ENCODE measurements at regions not wholly inside any gene's neighbourhood (a gene's known extent, or its start where the extent isn't known, plus 50 kb on each side); places are given as distances from the start of the nearest gene placed in this dataset.

GRCh38 chr6:47360388-47360787 is 50.7 kb upstream of the TNFRSF21 start:
- no peak for DNase-seq (ENCODE audit: low read depth in 2 of 2)

- DNase-seq (ENCODE audit: low read depth in 2 of 2): no peak
Observed at GRCh38 chr6:47362857-47363461, 53.3 kb upstream of the TNFRSF21 start.

DNA sequence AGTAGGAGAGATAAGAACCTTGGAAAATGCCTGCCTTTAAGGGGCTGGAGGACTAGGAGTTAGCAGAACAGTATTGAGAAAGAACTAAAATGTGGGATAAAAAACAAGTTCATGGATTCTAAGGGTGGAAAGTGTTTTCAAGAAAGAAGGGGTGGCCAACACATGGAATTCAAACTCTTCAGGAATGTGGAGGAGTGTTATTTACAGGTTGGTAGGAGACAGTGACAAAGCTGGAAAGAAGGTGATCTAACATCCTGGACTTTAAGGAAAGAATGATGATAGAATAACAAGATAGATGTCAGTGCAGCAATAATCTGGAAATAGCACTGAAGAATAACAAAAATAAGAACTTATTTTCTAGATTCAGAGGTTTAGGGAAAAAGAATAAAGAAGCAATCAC is 54.0 kb upstream of the TNFRSF21 start:
- no peak for DNase-seq (ENCODE audit: low read depth in 2 of 2)

GRCh38 chr6:47366335-47366890 is 56.7 kb upstream of the TNFRSF21 start:
- DNase-seq (ENCODE audit: low read depth in 2 of 2): no peak

DNA sequence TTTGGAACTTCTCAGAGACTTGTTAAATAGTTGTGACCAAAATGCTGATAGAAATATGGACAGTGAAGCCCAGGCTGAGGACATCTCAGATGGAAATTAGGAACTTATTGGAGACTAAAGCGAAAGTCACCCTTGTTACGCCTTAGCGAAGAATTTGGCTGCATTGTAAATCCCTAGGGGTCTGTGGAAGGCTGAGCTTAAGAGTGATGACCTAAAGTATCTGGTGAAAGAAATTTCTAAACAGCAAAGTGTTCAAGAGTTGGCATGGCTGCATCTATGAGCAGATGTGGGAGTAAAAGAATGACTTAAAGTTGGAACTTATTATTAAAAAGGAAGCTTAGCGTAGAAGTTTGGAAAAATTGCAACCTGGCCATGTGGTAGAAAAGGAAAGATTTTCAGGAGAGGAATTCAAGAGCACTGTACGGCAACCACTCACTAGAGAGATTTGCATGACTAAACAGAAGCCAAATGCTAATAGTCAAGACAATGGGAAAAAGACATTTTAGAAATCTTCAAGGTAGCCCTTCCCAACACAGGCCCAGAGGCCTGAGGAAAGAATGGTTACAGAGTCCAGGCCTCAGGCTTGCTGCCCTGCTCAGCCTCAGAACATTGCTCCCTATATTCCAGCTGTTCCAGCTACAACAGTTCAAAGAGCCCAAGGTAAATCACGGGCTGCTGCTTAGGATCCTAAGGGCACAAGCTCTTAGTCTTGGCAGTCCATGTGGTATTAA is 61.6 kb upstream of the TNFRSF21 start:
- DNase-seq (ENCODE audit: low read depth in 2 of 2): no peak

DNA sequence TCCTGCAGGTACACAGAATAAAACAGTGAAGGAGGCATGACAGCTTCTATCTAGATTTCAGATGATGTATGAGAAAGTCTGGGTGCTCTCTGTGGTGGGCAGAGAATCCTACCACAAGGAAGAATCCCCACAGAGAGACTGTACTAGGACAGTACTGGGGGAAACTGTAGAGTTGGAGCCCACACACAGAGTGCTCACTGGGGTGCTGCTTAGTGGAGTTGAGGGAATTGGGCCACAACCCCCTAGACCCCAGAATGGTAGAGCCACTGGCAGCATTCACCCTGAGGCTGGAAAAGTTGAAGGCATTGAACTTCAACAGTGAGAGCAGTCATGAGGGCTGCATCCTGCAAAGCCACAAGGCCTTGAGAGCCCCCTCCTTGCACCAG is 62.2 kb upstream of the TNFRSF21 start:
- DNase-seq (ENCODE audit: low read depth in 2 of 2): no peak

GRCh38 chr6:47372318-47372717 is 62.6 kb upstream of the TNFRSF21 start:
- no peak for DNase-seq (ENCODE audit: low read depth in 2 of 2)

DNA sequence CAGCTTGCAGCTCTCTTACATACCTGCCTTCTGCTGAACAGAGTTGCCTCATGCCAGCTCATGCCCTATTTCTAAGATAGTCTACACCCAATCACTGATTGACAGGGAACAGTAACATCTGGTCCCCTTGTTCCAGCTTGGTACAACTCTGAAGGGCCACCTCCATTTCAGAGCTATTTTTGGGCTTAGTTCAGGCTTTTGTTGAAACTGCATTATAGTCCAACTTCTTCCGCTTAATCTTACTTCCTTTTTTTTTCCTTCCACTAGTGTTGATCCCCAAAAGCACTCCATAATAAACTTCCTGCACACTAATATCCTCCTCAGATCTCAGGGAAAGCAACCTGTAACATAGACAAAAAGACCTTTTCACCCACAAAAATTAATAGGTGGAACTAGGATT is 65.7 kb upstream of the TNFRSF21 start:
- no peak for DNase-seq (ENCODE audit: low read depth in 2 of 2)

GRCh38 chr6:47376930-47377329 is 67.2 kb upstream of the TNFRSF21 start:
- no peak for DNase-seq (ENCODE audit: low read depth in 2 of 2)

DNA sequence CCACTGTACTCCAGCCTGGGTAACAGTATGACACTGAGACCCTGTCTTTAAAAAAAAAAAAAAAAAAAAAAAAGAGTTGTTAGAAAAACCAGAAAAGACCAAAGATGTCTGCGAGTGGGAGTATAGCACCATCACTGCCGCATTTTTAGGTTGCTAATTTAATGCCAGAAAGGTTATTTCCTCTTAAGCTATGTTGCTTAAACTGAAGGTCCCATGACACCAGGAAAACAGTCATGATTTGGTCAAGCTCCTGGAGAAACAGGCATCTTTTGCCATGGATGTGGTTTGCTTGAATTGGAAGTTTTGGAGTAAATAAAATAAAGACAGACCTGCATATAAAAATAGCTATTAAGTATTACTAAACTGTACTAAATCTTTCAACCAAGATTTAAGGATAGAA is 68.3 kb upstream of the TNFRSF21 start:
- no peak for DNase-seq (ENCODE audit: low read depth in 2 of 2)

DNA sequence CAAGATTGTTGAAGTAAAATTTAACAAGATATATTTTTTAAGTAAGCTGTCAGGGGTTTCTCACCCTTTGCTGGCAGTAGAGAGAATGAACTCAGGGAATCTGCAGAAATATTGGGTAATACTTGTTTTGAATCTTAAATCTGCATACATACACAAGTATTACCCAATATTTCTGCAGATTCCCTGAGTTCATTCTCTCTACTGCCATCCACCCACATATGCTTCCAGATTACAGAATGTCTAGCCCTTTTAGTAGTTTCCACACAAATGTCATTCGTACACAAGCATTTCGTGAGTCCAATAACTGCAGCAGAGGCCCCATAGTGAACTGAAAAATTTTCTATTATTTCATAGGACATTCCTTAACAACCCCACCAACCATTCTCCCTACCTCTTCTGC is 69.6 kb upstream of the TNFRSF21 start:
- DNase-seq (ENCODE audit: low read depth in 2 of 2): no peak

DNA sequence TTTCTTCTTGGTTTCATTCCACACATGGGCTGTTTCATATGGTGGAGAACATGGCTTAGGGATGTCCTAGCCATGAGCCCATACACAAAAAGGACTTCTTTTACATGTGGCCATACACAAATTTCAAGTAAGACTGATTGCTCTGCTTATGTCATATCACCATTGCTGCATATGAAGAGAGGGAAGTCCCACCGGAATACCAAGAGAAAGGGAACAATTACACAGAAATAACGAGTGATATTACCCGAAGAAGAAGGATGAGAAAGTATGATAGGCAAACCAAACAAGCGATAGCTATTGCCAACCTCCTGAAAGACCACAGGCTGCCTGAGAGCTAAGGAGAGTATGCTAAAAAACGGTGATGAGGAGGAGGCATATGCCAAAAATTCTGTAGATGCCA is 70.5 kb upstream of the TNFRSF21 start:
- DNase-seq (ENCODE audit: low read depth in 2 of 2): no peak

DNA sequence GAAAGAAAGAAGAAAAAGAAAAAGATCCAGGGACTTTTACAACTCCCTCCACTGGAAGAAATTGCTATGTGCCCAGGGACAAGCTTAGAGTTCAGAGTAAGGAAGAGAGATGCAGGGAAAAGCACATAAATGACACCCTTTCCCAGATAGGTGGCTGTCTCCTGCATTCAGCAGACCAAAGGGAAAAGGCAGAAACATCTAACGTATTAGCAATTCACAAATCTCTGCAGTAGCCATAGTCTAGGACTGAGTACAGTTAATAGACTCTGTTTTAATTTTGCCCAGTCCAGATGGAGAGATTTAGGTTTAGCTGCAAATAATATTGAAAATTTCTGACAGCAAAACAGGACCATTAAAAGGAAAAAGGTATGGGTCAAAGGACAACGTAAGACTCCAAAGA is 71.3 kb upstream of the TNFRSF21 start:
- no peak for DNase-seq (ENCODE audit: low read depth in 2 of 2)

DNA sequence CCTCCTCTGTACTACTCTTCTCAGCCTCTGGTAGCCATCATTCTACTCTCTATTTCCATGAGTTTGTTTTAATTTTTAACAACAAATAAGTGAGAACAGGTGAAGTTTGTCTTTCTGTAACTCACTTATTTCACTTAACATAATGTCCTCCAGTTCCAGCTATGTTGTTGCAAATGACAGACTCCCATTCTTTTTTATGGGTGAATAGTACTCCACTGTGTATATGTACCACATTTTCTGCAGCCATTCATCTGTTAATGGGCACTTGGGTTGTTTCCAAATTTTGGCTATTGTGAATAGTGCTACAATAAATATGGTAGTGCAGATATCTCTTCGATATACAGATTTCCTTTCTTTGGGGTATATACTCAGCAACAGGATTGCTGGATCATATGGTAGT is 73.7 kb upstream of the TNFRSF21 start:
- DNase-seq (ENCODE audit: low read depth in 2 of 2): no peak

GRCh38 chr6:47391675-47392074 is 82.0 kb upstream of the TNFRSF21 start:
- no peak for DNase-seq (ENCODE audit: low read depth in 2 of 2)

GRCh38 chr6:47392251-47392650 is 82.5 kb upstream of the TNFRSF21 start:
- DNase-seq (ENCODE audit: low read depth in 2 of 2): no peak

GRCh38 chr6:47396401-47397069 is 81.1 kb upstream of the CD2AP start:
- no peak for DNase-seq (ENCODE audit: low read depth in 2 of 2)

- no peak for DNase-seq (ENCODE audit: low read depth in 2 of 2)
Observed at GRCh38 chr6:47400581-47400980, 77.0 kb upstream of the CD2AP start.

DNA sequence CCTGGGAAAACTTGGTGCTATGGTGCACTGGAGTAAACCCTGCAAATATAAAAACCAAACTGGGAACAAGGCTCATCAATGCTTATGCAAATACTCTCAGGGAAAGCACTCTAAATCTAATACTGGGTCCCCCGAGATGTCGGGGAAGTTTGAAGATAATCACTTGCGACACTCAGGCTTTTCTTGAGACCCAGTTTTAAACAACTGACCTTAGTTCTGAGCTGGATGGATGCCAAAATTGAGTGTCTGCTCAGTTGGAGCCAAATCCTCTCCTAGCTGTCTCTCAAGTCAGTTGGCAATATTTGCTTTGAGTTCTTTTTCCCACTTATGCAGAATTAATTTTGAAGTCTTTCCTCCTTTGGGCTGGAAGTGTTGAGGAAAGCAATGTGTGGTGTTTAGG is 75.5 kb upstream of the CD2AP start:
- DNase-seq (ENCODE audit: low read depth in 2 of 2): no peak

GRCh38 chr6:47403056-47403455 is 74.5 kb upstream of the CD2AP start:
- no peak for DNase-seq (ENCODE audit: low read depth in 2 of 2)

- no peak for DNase-seq (ENCODE audit: low read depth in 2 of 2)
Observed at GRCh38 chr6:47403801-47404200, 73.8 kb upstream of the CD2AP start.

DNA sequence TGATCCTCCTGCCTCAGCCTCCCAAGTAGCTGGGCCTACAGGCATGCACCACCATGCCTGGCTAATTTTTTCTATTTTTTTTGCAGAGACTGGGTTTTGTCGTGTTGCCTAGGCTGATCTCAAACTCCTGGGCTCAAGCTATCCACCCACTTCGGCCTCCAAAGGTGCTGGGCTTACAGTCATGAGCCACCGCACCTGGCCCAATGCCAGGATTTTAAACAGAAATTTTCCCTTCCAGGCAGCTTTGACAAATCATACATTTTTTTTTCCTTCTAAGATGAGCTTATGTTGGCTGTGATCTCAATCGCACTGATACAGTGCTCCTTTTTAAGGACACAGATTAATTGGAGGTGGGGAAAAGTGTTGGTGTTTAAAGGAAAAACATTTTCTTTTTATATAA is 73.2 kb upstream of the CD2AP start:
- no peak for DNase-seq (ENCODE audit: low read depth in 2 of 2)

DNA sequence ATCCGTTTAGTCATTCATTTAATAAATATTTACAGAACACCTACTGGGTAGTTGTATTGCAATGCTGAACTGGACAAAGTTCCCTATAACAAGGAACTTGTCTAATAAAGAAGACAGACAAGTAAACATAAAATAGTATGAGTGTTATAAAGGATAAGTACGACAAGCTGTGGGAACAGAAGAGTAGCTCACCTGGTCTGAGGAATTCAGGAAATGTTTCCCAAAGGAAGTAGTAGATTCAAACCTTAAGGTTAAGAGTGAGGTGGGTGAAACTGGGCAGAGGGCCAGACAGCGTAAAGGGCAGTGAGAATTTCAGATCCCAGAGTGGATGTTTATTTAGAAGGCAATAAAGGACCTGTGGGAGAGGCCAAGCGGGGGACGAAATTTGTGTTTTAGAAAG is 72.3 kb upstream of the CD2AP start:
- no peak for DNase-seq (ENCODE audit: low read depth in 2 of 2)
